HepG2 (cell line): ENCODE measurements at regions not wholly inside any gene's neighbourhood (a gene's known extent, or its start where the extent isn't known, plus 50 kb on each side); places are given as distances from the start of the nearest gene placed in this dataset.

ENCODE experiments used
- CENPBD1 ChIP-seq: sonication (generic); formaldehyde crosslinking; IDR thresholded peaks from 2 replicates; pipeline ENCODE4 v1.8.0; 2022; ENCODE audit warnings: missing genetic modification reagents, low read depth, mild to moderate bottlenecking, borderline replicate concordance
- HMG20B ChIP-seq: conservative IDR thresholded peaks from 2 replicates; pipeline ENCODE4 v1.6.1; 2016; ENCODE audit warnings: missing genetic modification reagents, missing compliant biosample characterization
- HNF4A ChIP-seq: sonication (generic); formaldehyde crosslinking; IDR thresholded peaks from 2 replicates; pipeline ENCODE4 v1.4.0; 2020; ENCODE audit warnings: missing genetic modification reagents
- IKZF5 ChIP-seq: IDR thresholded peaks from 2 replicates; pipeline ENCODE4 v1.6.1; 2018; ENCODE audit warnings: missing genetic modification reagents, mild to moderate bottlenecking, missing compliant biosample characterization
- MIXL1 ChIP-seq: IDR thresholded peaks from 2 replicates; pipeline ENCODE4 v1.6.1; 2016
- NFYB ChIP-seq: sonication (generic); formaldehyde crosslinking; IDR thresholded peaks from 2 replicates; pipeline ENCODE4 v1.4.0; 2020; ENCODE audit warnings: missing genetic modification reagents
- NONO ChIP-seq, 2 experiments: fragments of 450-650 bp in 1 of 2; sonication (generic) in 1 of 2; formaldehyde crosslinking in 1 of 2; IDR thresholded peaks in 1 of 2; conservative IDR thresholded peaks in 1 of 2; 2 replicates each; pipeline versions ENCODE4 v1.6.1 to v1.8.0; 2017 to 2022; ENCODE audit warnings: mild to moderate bottlenecking in 1 of 2, missing genetic modification reagents in 1 of 2, moderate library complexity in 1 of 2
- PCBP1 ChIP-seq: fragments of 200-400 bp; formaldehyde crosslinking; IDR thresholded peaks from 2 replicates; pipeline ENCODE4 v1.6.1; 2017; ENCODE audit warnings: mild to moderate bottlenecking, low read depth, low read length, borderline replicate concordance
- PHF5A ChIP-seq: IDR thresholded peaks from one replicate; pipeline ENCODE4 v1.6.1; 2018; ENCODE audit warnings: low read depth, missing genetic modification reagents; ENCODE audit not compliant: unreplicated experiment
- PPARG ChIP-seq: conservative IDR thresholded peaks from 2 replicates; pipeline ENCODE4 v1.6.1; 2016; ENCODE audit warnings: missing biosample characterization, missing genetic modification reagents
- RFX3 ChIP-seq: IDR thresholded peaks from 2 replicates; pipeline ENCODE4 v1.6.1; 2016; ENCODE audit warnings: missing biosample characterization, missing genetic modification reagents
- RXRA ChIP-seq: sonication (generic); formaldehyde crosslinking; IDR thresholded peaks from 2 replicates; pipeline ENCODE4 v1.5.1; 2020; ENCODE audit warnings: missing genetic modification reagents
- SMAD1 ChIP-seq: sonication (generic); formaldehyde crosslinking; IDR thresholded peaks from 2 replicates; pipeline ENCODE4 v1.4.0; 2020; ENCODE audit warnings: missing genetic modification reagents, low read depth, mild to moderate bottlenecking, borderline replicate concordance
- ZFX ChIP-seq: sonication (generic); formaldehyde crosslinking; IDR thresholded peaks from 2 replicates; pipeline ENCODE4 v1.4.0; 2020; ENCODE audit warnings: mild to moderate bottlenecking, low read depth, missing genetic modification reagents, moderate library complexity
- ZFY ChIP-seq: sonication (generic); formaldehyde crosslinking; IDR thresholded peaks from 2 replicates; pipeline ENCODE4 v1.4.0; 2020; ENCODE audit warnings: missing genetic modification reagents
- ZNF790 ChIP-seq: sonication (generic); formaldehyde crosslinking; IDR thresholded peaks from 2 replicates; pipeline ENCODE4 v1.8.0; 2022; ENCODE audit warnings: missing genetic modification reagents, mild to moderate bottlenecking, borderline replicate concordance
- TF ChIP-seq, protein P1 (sequence below): sonication (generic); formaldehyde crosslinking; IDR thresholded peaks from 2 replicates; pipeline ENCODE4 v1.4.0; 2020; ENCODE audit warnings: missing genetic modification reagents, mild to moderate bottlenecking, borderline replicate concordance
- TF ChIP-seq, protein P2 (sequence below): IDR thresholded peaks from 2 replicates; pipeline ENCODE4 v1.6.1; 2016; ENCODE audit warnings: missing biosample characterization, missing genetic modification reagents, low read depth

DNA sequence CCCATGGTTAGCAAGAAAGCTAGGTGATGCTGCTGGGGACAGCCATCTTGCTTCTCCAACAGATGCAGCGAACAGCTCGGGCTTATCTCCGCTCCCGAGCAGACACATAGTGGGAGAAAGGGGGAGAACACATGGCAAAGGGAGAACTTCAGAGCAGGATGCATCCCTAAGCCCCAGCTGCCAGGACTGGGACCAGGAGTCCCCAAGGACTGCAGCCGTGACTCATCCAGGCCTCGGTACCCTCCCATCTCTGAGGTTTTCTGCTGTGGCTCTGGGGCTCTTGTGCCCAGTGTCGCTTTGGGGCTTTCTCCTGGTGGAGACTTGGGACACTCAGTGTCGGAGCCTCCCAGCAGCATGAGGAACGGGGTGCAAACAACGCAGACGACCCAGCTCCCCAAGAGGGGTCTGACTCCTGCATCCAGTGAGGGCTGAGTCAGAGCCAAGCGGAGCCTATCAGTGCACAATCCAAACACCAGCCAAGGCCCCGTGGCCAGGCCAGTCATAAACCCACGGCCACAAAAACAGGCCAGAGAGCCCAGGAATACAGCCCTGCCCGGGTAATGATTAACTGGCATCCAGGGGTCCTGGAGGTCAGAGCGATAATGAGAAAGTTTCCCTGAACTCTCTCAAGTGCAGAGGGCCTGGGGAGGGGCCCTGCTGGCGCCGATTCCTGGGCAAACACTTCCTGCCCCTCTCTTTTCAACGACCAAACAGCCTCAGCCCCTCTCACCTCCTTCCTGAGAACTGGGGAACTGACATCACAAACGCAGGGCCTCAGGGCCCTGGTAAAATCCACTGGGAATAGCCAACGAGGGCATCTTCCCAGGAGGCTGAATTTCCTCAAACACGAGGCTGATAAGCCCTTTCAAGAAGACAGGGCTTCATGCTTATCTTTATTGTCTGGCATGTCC, 202.9 kb downstream of the USP12 start (continued):
- TF ChIP-seq ZFX (peak; percentile 82), PPARG (CRISPR knock-in tag) (peak; percentile 72; the same call in 1 of the 2 replicates), CENPBD1 (CRISPR knock-in tag) (no peak), HMG20B (CRISPR knock-in tag) (peak; percentile 35; the same call in 1 of the 2 replicates), PCBP1 (no peak), PHF5A (CRISPR knock-in tag) (no peak), NONO (IDR thresholded peaks at IDR 0.05) (no peak), NONO (CRISPR knock-in tag; conservative IDR thresholded peaks at IDR 0.05) (0 out of 2 replicates have a peak, but pooled peaks have one; percentile 53), RFX3 (CRISPR knock-in tag) (no peak), RXRA (peak; percentile 84; the same call in 1 of the 2 replicates), SMAD1 (CRISPR knock-in tag) (no peak), MIXL1 (CRISPR knock-in tag) (peak; percentile 95), ZFY (CRISPR knock-in tag) (peak; percentile 72), ZNF790 (CRISPR knock-in tag) (no peak), IKZF5 (peak; percentile 37; the same call in 1 of the 2 replicates), NFYB (peak; percentile 11; the same call in 1 of the 2 replicates), HNF4A (peak; percentile 49)
- TF ChIP-seq, protein P1, sequence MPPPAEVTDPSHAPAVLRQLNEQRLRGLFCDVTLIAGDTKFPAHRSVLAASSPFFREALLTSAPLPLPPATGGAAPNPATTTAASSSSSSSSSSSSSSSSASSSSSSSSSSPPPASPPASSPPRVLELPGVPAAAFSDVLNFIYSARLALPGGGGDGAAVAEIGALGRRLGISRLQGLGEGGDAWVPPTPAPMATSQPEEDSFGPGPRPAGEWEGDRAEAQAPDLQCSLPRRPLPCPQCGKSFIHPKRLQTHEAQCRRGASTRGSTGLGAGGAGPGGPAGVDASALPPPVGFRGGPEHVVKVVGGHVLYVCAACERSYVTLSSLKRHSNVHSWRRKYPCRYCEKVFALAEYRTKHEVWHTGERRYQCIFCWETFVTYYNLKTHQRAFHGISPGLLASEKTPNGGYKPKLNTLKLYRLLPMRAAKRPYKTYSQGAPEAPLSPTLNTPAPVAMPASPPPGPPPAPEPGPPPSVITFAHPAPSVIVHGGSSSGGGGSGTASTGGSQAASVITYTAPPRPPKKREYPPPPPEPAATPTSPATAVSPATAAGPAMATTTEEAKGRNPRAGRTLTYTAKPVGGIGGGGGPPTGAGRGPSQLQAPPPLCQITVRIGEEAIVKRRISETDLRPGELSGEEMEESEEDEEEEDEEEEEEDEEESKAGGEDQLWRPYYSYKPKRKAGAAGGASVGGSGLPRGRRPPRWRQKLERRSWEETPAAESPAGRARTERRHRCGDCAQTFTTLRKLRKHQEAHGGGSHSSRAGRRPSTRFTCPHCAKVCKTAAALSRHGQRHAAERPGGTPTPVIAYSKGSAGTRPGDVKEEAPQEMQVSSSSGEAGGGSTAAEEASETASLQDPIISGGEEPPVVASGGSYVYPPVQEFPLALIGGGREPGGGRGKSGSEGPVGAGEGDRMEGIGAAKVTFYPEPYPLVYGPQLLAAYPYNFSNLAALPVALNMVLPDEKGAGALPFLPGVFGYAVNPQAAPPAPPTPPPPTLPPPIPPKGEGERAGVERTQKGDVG = 0 out of 2 replicates have a peak, but pooled peaks have one; percentile 47
- TF ChIP-seq, protein P2, sequence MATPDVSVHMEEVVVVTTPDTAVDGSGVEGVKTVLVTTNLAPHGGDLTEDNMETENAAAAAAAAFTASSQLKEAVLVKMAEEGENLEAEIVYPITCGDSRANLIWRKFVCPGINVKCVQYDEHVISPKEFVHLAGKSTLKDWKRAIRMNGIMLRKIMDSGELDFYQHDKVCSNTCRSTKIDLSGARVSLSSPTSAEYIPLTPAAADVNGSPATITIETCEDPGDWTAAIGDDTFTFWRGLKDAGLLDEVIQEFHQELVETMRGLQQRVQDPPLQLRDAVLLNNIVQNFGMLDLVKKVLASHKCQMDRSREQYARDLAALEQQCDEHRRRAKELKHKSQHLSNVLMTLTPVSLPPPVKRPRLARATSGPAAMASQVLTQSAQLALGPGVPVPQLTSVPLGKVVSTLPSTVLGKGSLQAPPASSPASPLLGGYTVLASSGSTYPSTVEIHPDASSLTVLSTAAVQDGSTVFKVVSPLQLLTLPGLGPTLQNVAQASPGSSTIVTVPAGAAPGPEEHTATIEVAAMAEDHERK (CRISPR knock-in tag) = no peak
